Cardiac fibroblast (primary cell): ENCODE measurements at regions not wholly inside any gene's neighbourhood (a gene's known extent, or its start where the extent isn't known, plus 50 kb on each side); places are given as distances from the start of the nearest gene placed in this dataset.

Source experiments
- DNase-seq, 2 donors: peaks; one replicate each; pipeline versions ENCODE4 v3.0.0 to v3.0.0-alpha.2; 2010; ENCODE audit warnings: low read depth in 2 of 2
- H3K4me3 ChIP-seq, 2 donors: replicated peaks in 1 of 2; 1 replicate in 1 of 2; 2 replicates in 1 of 2; pipeline ENCODE4 v1.5.1; 2011; ENCODE audit warnings: low read depth in 2 of 2, low read length in 2 of 2, mild to moderate bottlenecking in 2 of 2, moderate library complexity in 1 of 2
- CTCF ChIP-seq: IDR thresholded peaks from one replicate; pipeline ENCODE4 v1.5.1; 2011; ENCODE audit warnings: low read depth, mild to moderate bottlenecking, low read length, inconsistent platforms

GRCh38 chr1:222106377-222106776 lies 364.5 kb upstream of the DUSP10 start:
- no peak for DNase-seq
- no peak overlapping the region for H3K4me3 ChIP-seq
- TF ChIP-seq CTCF: no peak

GRCh38 chr1:222105861-222106260 lies 364.0 kb upstream of the DUSP10 start:
- TF ChIP-seq CTCF: no peak
- no peak for DNase-seq
- no peak overlapping the region for H3K4me3 ChIP-seq

- DNase-seq: no peak
- TF ChIP-seq CTCF: no peak
- H3K4me3 ChIP-seq: no peak overlapping the region
Measured at GRCh38 chr1:222105393-222105737, 363.5 kb upstream of the DUSP10 start.

GRCh38 chr1:222104694-222105392 lies 363.0 kb upstream of the DUSP10 start:
- no peak overlapping the region for H3K4me3 ChIP-seq
- DNase-seq: no peak
- TF ChIP-seq CTCF: no peak

GRCh38 chr1:222104097-222104496 lies 362.2 kb upstream of the DUSP10 start:
- no peak for TF ChIP-seq CTCF
- no peak overlapping the region for H3K4me3 ChIP-seq
- DNase-seq: no peak

- H3K4me3 ChIP-seq: no peak overlapping the region
- DNase-seq: no peak
- TF ChIP-seq CTCF: no peak
Measured at GRCh38 chr1:222099746-222100145, 357.9 kb upstream of the DUSP10 start.

- no peak for DNase-seq
- H3K4me3 ChIP-seq: no peak overlapping the region
- TF ChIP-seq CTCF: no peak
Measured at GRCh38 chr1:222098404-222098803, 356.5 kb upstream of the DUSP10 start.
